K562 (cell line): ENCODE measurements at regions not wholly inside any gene's neighbourhood (a gene's known extent, or its start where the extent isn't known, plus 50 kb on each side); places are given as distances from the start of the nearest gene placed in this dataset.

Source experiments
- ATAC-seq: fragments of 200-7000 bp; cut with Tn5 transposase; 3 replicates; pipeline ENCODE4 v1.9.1; 2020; ENCODE audit warnings: moderate library complexity
- BruUV-seq: library from RNA; stranded (reverse); fragments of 400-500 nt; replicated peaks from 2 replicates; lab custom pipeline; 2021; lab: Mats Ljungman, UMichigan
- CTCF ChIA-PET: fragments of 300-600 bp; formaldehyde crosslinking; extraction: SDS; loops from one replicate; lab custom pipeline; 2021; ENCODE audit warnings: low intra/inter-chr PET ratio; lab: Yijun Ruan, JAX
- POLR2A ChIA-PET: fragments of 300-600, 350-650 bp; sonication (Branson Sonifier 250); formaldehyde crosslinking; extraction: SDS; loops from one replicate; lab custom pipeline; 2021; ENCODE audit warnings: antibody characterized with exemption, inconsistent platforms; lab: Yijun Ruan, JAX
- DNase-seq, 4 experiments: peaks; one replicate each; pipeline versions ENCODE4 v3.0.0 to v3.0.0-alpha.2; 2011 to 2018; ENCODE audit warnings: low spot score in 3 of 4, mixed read lengths in 3 of 4; ENCODE audit errors: extremely low read depth in 1 of 4
- FAIRE-seq: peaks from 2 replicates; lab custom pipeline; 2011; peaks lifted over from hg19 to GRCh38; lab: Jason Lieb, UNC
- H2AFZ ChIP-seq: 2 replicates; pipeline ENCODE4 v1.6.0; 2011; ENCODE audit warnings: low read depth, low read length, control low read depth, inconsistent platforms
- H3K27ac ChIP-seq: fragments of 200-600 bp; 3 replicates; pipeline ENCODE4 v1.8.0; 2011; ENCODE audit warnings: low read depth, mild to moderate bottlenecking, control low read depth, inconsistent platforms, low read length, moderate library complexity, mixed read lengths; ENCODE audit errors: extremely low read depth
- H3K27me3 ChIP-seq, 2 experiments: fragments of 300-600 bp in 1 of 2; 2 replicates in 1 of 2; 3 replicates in 1 of 2; pipeline versions ENCODE4 v1.6.0 to v1.8.0; 2011; ENCODE audit warnings: inconsistent platforms in 2 of 2, low read length in 2 of 2, mild to moderate bottlenecking in 1 of 2, mixed read lengths in 1 of 2, moderate library complexity in 1 of 2; ENCODE audit not compliant: control insufficient read depth in 2 of 2, insufficient read depth in 2 of 2
- H3K36me3 ChIP-seq: fragments of 300-600 bp; 3 replicates; pipeline ENCODE4 v1.8.0; 2011; ENCODE audit warnings: mild to moderate bottlenecking, low read length, inconsistent platforms; ENCODE audit not compliant: control insufficient read depth, insufficient read depth
- H3K4me1 ChIP-seq, 2 experiments: fragments of 200-600 bp in 1 of 2; replicated peaks in 1 of 2; 2 replicates in 1 of 2; 3 replicates in 1 of 2; pipeline versions ENCODE4 v1.5.1 to v1.8.0; 2011; ENCODE audit warnings: inconsistent platforms in 2 of 2, low read length in 2 of 2, mild to moderate bottlenecking in 1 of 2, mixed read lengths in 1 of 2, moderate library complexity in 1 of 2; ENCODE audit not compliant: control insufficient read depth in 2 of 2, insufficient read depth in 2 of 2
- H3K4me2 ChIP-seq: 2 replicates; pipeline ENCODE4 v1.6.1; 2011; ENCODE audit warnings: low read length, control low read depth, inconsistent platforms, mixed read lengths; ENCODE audit not compliant: insufficient read depth
- H3K4me3 ChIP-seq: fragments of 200-600 bp; sonication (generic), shearing (Covaris generic); 2 replicates; pipeline ENCODE4 v1.5.1; 2016; ENCODE audit warnings: control low read depth, inconsistent platforms
- H3K79me2 ChIP-seq: fragments of 200-600 bp; 3 replicates; pipeline ENCODE4 v1.8.0; 2011; ENCODE audit warnings: low read length, inconsistent platforms; ENCODE audit not compliant: control insufficient read depth, insufficient read depth
- H3K9ac ChIP-seq, 2 experiments: 2 replicates each; pipeline versions ENCODE4 v1.6.0 to v1.6.1; 2011; ENCODE audit warnings: low read depth in 2 of 2, low read length in 2 of 2, control low read depth in 1 of 2, inconsistent platforms in 1 of 2, mild to moderate bottlenecking in 1 of 2, mixed read lengths in 1 of 2; ENCODE audit not compliant: insufficient read depth in 1 of 2
- H3K9me1 ChIP-seq: one replicate; pipeline ENCODE4 v1.6.0; 2011; ENCODE audit warnings: inconsistent platforms, mild to moderate bottlenecking, low read length, moderate library complexity; ENCODE audit not compliant: control insufficient read depth, insufficient read depth
- H3K9me3 ChIP-seq: replicated peaks from 2 replicates; pipeline ENCODE4 v1.5.1; 2011; ENCODE audit warnings: low read depth, low read length, inconsistent platforms; ENCODE audit not compliant: control insufficient read depth, insufficient read depth
- H4K20me1 ChIP-seq: replicated peaks from 2 replicates; pipeline ENCODE4 v1.6.1; 2011; ENCODE audit warnings: low read length, inconsistent platforms, mixed read lengths; ENCODE audit not compliant: control insufficient read depth, insufficient read depth
- CC2D1A ChIP-seq: fragments of 450-650 bp; IDR thresholded peaks from 2 replicates; pipeline ENCODE4 v1.6.1; 2017; ENCODE audit warnings: mild to moderate bottlenecking
- CGGBP1 ChIP-seq: fragments of 250-450 bp; sonication (Bioruptor Pico); IDR thresholded peaks from 2 replicates; pipeline ENCODE4 v1.9.0; 2021; ENCODE audit warnings: mild to moderate bottlenecking
- CXXC5 ChIP-seq: fragments of 250-450 bp; sonication (Bioruptor Pico); IDR thresholded peaks from 2 replicates; pipeline ENCODE4 v1.8.0; 2022; ENCODE audit warnings: inconsistent platforms, mild to moderate bottlenecking, moderate library complexity
- DDX20 ChIP-seq: fragments of 450-650 bp; IDR thresholded peaks from 2 replicates; pipeline ENCODE4 v1.6.1; 2016; ENCODE audit warnings: missing genetic modification characterization, low read depth, mild to moderate bottlenecking, missing compliant biosample characterization, moderate library complexity
- EWSR1 ChIP-seq: fragments of 450-650 bp; IDR thresholded peaks from 2 replicates; pipeline ENCODE4 v1.6.1; 2018; ENCODE audit warnings: borderline replicate concordance, mild to moderate bottlenecking, low read depth, moderate library complexity; ENCODE audit not compliant: partially characterized antibody
- HINFP ChIP-seq: fragments of 450-650 bp; conservative IDR thresholded peaks from 2 replicates; pipeline ENCODE4 v1.6.1; 2016; ENCODE audit warnings: missing genetic modification characterization, low read depth, mild to moderate bottlenecking, control low read depth, missing compliant biosample characterization
- HNRNPK ChIP-seq: fragments of 200-400 bp; formaldehyde crosslinking; IDR thresholded peaks from one replicate; pipeline ENCODE4 v1.6.1; 2018; ENCODE audit warnings: mild to moderate bottlenecking, low read depth, low read length; ENCODE audit not compliant: poor library complexity, severe bottlenecking
- KAT7 ChIP-seq: sonication (generic); formaldehyde crosslinking; IDR thresholded peaks from 2 replicates; pipeline ENCODE4 v1.8.0; 2022; ENCODE audit warnings: missing genetic modification reagents, mild to moderate bottlenecking, borderline replicate concordance
- MTA3 ChIP-seq: fragments of 450-650 bp; formaldehyde crosslinking; IDR thresholded peaks from 2 replicates; pipeline ENCODE4 v1.6.1; 2017; ENCODE audit warnings: mild to moderate bottlenecking, borderline replicate concordance
- PRPF4 ChIP-seq: fragments of 200-400 bp; formaldehyde crosslinking; IDR thresholded peaks from one replicate; pipeline ENCODE4 v1.6.1; 2017; ENCODE audit warnings: low read length, low read depth, mild to moderate bottlenecking; ENCODE audit not compliant: insufficient read depth, poor library complexity, severe bottlenecking
- TSC22D4 ChIP-seq: fragments of 450-650 bp; IDR thresholded peaks from 2 replicates; pipeline ENCODE4 v1.6.1; 2016; ENCODE audit warnings: missing genetic modification characterization, missing biosample characterization, control low read depth
- ZBTB17 ChIP-seq: fragments of 450-650 bp; formaldehyde crosslinking; IDR thresholded peaks from 2 replicates; pipeline ENCODE4 v1.4.0; 2020; ENCODE audit warnings: mild to moderate bottlenecking
- ZNF253 ChIP-seq: fragments of 250-450 bp; sonication (Bioruptor Pico); conservative IDR thresholded peaks from 2 replicates; pipeline ENCODE4 v1.6.1; 2021; ENCODE audit warnings: mild to moderate bottlenecking
- ZNF354B ChIP-seq: fragments of 250-450 bp; sonication (Bioruptor Pico); IDR thresholded peaks from 2 replicates; pipeline ENCODE4 v1.4.0; 2020
- WGBS: fragments of 100-300 bp; shearing (Covaris generic); methylation state at CpG from one replicate; pipeline ENCODE4 v1.1.6; 2016; ENCODE audit warnings: low coverage, mixed read lengths; ENCODE audit not compliant: insufficient coverage; ENCODE audit errors: missing lambda C conversion rate; 5-methylcytosine and 5-hydroxymethylcytosine counted together
- in situ Hi-C: fragments of 300-500 bp; cut with MboI; formaldehyde crosslinking; loops from 4 replicates; pipeline ENCODE4 v1.15.0; 2018; ENCODE audit warnings: inconsistent platforms, mixed read lengths
- intact Hi-C: fragments of 100-400 bp; cut with micrococcal nuclease; formaldehyde crosslinking; loops from 2 replicates; pipeline ENCODE4 v1.14.2; 2022
- TF ChIP-seq, protein P1 (sequence below): fragments of 250-450 bp; sonication (Bioruptor Pico); IDR thresholded peaks from 2 replicates; pipeline ENCODE4 v1.9.0; 2021; ENCODE audit warnings: mild to moderate bottlenecking, inconsistent platforms

GRCh38 chr12:34203866-34204620 is 181.7 kb downstream of the ALG10 start:
- DNase-seq = no peak
- POLR2A ChIA-PET = no interaction called here
- Histone ChIP-seq H3K36me3 (no peaks in the 10 kb centered on the region), H3K4me3 (no peak overlapping the region), H2AFZ (peak overlapping the region; percentile 43; the same call in 1 of the 2 replicates), H3K9ac (no peak overlapping the region)
- CTCF ChIA-PET = no interaction called here
- BruUV-seq = no TSS peak
- no peak for TF ChIP-seq ZNF253 (CRISPR knock-in tag)
- no peak for TF ChIP-seq TSC22D4 (tag)
- no peak for TF ChIP-seq CGGBP1
- no peak for TF ChIP-seq DDX20 (tag)
- no peak for TF ChIP-seq CC2D1A
- no peak for TF ChIP-seq ZBTB17 (CRISPR knock-in tag)
- TF ChIP-seq KAT7 (CRISPR knock-in tag) = no peak
- no peak for TF ChIP-seq HINFP
- TF ChIP-seq ZNF354B (CRISPR knock-in tag) = no peak
- TF ChIP-seq EWSR1 = no peak
- no peak for TF ChIP-seq CXXC5
- TF ChIP-seq, protein P1, sequence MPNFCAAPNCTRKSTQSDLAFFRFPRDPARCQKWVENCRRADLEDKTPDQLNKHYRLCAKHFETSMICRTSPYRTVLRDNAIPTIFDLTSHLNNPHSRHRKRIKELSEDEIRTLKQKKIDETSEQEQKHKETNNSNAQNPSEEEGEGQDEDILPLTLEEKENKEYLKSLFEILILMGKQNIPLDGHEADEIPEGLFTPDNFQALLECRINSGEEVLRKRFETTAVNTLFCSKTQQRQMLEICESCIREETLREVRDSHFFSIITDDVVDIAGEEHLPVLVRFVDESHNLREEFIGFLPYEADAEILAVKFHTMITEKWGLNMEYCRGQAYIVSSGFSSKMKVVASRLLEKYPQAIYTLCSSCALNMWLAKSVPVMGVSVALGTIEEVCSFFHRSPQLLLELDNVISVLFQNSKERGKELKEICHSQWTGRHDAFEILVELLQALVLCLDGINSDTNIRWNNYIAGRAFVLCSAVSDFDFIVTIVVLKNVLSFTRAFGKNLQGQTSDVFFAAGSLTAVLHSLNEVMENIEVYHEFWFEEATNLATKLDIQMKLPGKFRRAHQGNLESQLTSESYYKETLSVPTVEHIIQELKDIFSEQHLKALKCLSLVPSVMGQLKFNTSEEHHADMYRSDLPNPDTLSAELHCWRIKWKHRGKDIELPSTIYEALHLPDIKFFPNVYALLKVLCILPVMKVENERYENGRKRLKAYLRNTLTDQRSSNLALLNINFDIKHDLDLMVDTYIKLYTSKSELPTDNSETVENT (CRISPR knock-in tag) = no peak
- TF ChIP-seq MTA3 = no peak
- no peak for TF ChIP-seq PRPF4
- TF ChIP-seq HNRNPK = no peak
- TF ChIP-seq, all 486 proteins: peak for 0
- peaks cover 0 to 17% of the 10 kb centered on the region in 2 experiments; a peak in 2 of 5 replicates for H3K4me1 ChIP-seq
- no peaks in the 10 kb centered on the region for H4K20me1 ChIP-seq
- H3K9me3 ChIP-seq = no peaks in the 10 kb centered on the region; the same call in 1 of the 2 replicates
- FAIRE-seq (no peak), ATAC-seq (no peak)
- WGBS = 33% methylated on average over 21 of the region's 27 CpGs
- peaks cover 0 to 30% of the 10 kb centered on the region in 2 experiments; a peak in 2 of 5 replicates for H3K27me3 ChIP-seq
- intact Hi-C loops (no loop called here), in situ Hi-C loops (no loop called here)
- H3K9me1 ChIP-seq = no peaks in the 10 kb centered on the region
- no peak overlapping the region for H3K4me2 ChIP-seq
- no peaks in the 10 kb centered on the region for H3K79me2 ChIP-seq
- H3K27ac ChIP-seq = no peak overlapping the region
